WTC11 (cell line): ENCODE measurements at regions not wholly inside any gene's neighbourhood (a gene's known extent, or its start where the extent isn't known, plus 50 kb on each side); places are given as distances from the start of the nearest gene placed in this dataset.

ENCODE experiments used
- ATAC-seq: fragments of 200-7000 bp; cut with Tn5 transposase; 2 replicates; pipeline ENCODE4 v1.10.0; 2021; ENCODE audit warnings: mild to moderate bottlenecking, moderate library complexity
- CTCF ChIA-PET: fragments of 300-600 bp; sonication (Branson Sonifier 250); formaldehyde crosslinking; loops from one replicate; lab custom pipeline; 2021; ENCODE audit warnings: antibody characterized with exemption; lab: Charles Lee
- POLR2A ChIA-PET: fragments of 350-600 bp; sonication (Branson Sonifier 250); formaldehyde crosslinking; loops from one replicate; lab custom pipeline; 2021; ENCODE audit warnings: antibody characterized with exemption; lab: Charles Lee
- DNase-seq: peaks from one replicate; pipeline ENCODE4 v3.0.0; 2021; ENCODE audit warnings: low spot score
- H3K27ac Mint-ChIP-seq: 2 replicates; pipeline ENCODE4 v1.8.0; 2021; ENCODE audit warnings: mixed read lengths
- H3K27me3 Mint-ChIP-seq: 2 replicates; pipeline ENCODE4 v1.8.0; 2021; ENCODE audit warnings: low read depth, mild to moderate bottlenecking, moderate library complexity, mixed read lengths
- H3K36me3 Mint-ChIP-seq: 2 replicates; pipeline ENCODE4 v1.8.0; 2021; ENCODE audit warnings: mixed read lengths
- H3K4me1 Mint-ChIP-seq: 2 replicates; pipeline ENCODE4 v1.8.0; 2022; ENCODE audit warnings: mixed read lengths
- H3K4me3 Mint-ChIP-seq: 2 replicates; pipeline ENCODE4 v1.8.0; 2021; ENCODE audit warnings: mild to moderate bottlenecking, moderate library complexity, mixed read lengths
- H3K9me3 Mint-ChIP-seq: 2 replicates; pipeline ENCODE4 v1.8.0; 2021; ENCODE audit warnings: mixed read lengths
- ATF1 ChIP-seq: sonication (generic); formaldehyde crosslinking; IDR thresholded peaks from 2 replicates; pipeline ENCODE4 v1.8.1; 2023; ENCODE audit warnings: mild to moderate bottlenecking, moderate library complexity, missing genetic modification reagents
- EMX1 ChIP-seq: fragments of 250-450 bp; sonication (Bioruptor Pico); IDR thresholded peaks from 2 replicates; pipeline ENCODE4 v1.8.0; 2021; ENCODE audit warnings: mild to moderate bottlenecking
- FOXK1 ChIP-seq: sonication (generic); formaldehyde crosslinking; IDR thresholded peaks from 2 replicates; pipeline ENCODE4 v1.8.0; 2022; ENCODE audit warnings: mild to moderate bottlenecking, moderate library complexity, missing genetic modification reagents
- GABPB1 ChIP-seq: sonication (generic); formaldehyde crosslinking; IDR thresholded peaks from 2 replicates; pipeline ENCODE4 v1.8.1; 2023; ENCODE audit warnings: mild to moderate bottlenecking, missing genetic modification reagents
- HMGA2 ChIP-seq: fragments of 250-450 bp; sonication (Bioruptor Pico); IDR thresholded peaks from 2 replicates; pipeline ENCODE4 v1.4.0; 2021; ENCODE audit warnings: mild to moderate bottlenecking, moderate library complexity
- NFE2L1 ChIP-seq: sonication (generic); formaldehyde crosslinking; IDR thresholded peaks from 2 replicates; pipeline ENCODE4 v1.8.1; 2023; ENCODE audit warnings: missing genetic modification reagents
- NR3C1 ChIP-seq: sonication (generic); formaldehyde crosslinking; conservative IDR thresholded peaks from 2 replicates; pipeline ENCODE4 v1.8.1; 2023; ENCODE audit warnings: low read depth, mild to moderate bottlenecking, missing genetic modification reagents
- OVOL2 ChIP-seq: fragments of 250-450 bp; sonication (Bioruptor Pico); IDR thresholded peaks from 2 replicates; pipeline ENCODE4 v1.9.0; 2021; ENCODE audit warnings: mild to moderate bottlenecking, borderline replicate concordance
- RELA ChIP-seq: sonication (generic); formaldehyde crosslinking; IDR thresholded peaks from 2 replicates; pipeline ENCODE4 v1.8.1; 2022; ENCODE audit warnings: missing genetic modification reagents, mild to moderate bottlenecking, borderline replicate concordance
- SP1 ChIP-seq: sonication (generic); formaldehyde crosslinking; conservative IDR thresholded peaks from 2 replicates; pipeline ENCODE4 v1.8.1; 2022; ENCODE audit warnings: missing genetic modification reagents
- ZNF121 ChIP-seq: sonication (generic); formaldehyde crosslinking; IDR thresholded peaks from 2 replicates; pipeline ENCODE4 v1.8.0; 2023; ENCODE audit warnings: missing genetic modification reagents
- ZNF219 ChIP-seq: sonication (generic); formaldehyde crosslinking; IDR thresholded peaks from 2 replicates; pipeline ENCODE4 v1.8.0; 2023; ENCODE audit warnings: missing genetic modification reagents, mild to moderate bottlenecking, borderline replicate concordance
- ZNF263 ChIP-seq: sonication (generic); formaldehyde crosslinking; IDR thresholded peaks from 2 replicates; pipeline ENCODE4 v1.8.1; 2022; ENCODE audit warnings: low read depth, mild to moderate bottlenecking, moderate library complexity, missing genetic modification reagents
- ZNF396 ChIP-seq: fragments of 250-450 bp; sonication (Bioruptor Pico); IDR thresholded peaks from 2 replicates; pipeline ENCODE4 v1.8.0; 2021; ENCODE audit warnings: mild to moderate bottlenecking, moderate library complexity, borderline replicate concordance
- ZNF423 ChIP-seq: fragments of 250-450 bp; sonication (Bioruptor Pico); IDR thresholded peaks from 2 replicates; pipeline ENCODE4 v2.1.2; 2022; ENCODE audit warnings: mild to moderate bottlenecking, moderate library complexity
- ZNF671 ChIP-seq: fragments of 250-450 bp; sonication (Bioruptor Pico); IDR thresholded peaks from 2 replicates; pipeline ENCODE4 v1.8.0; 2021; ENCODE audit warnings: mild to moderate bottlenecking
- TF ChIP-seq, protein P1 (sequence below): sonication (generic); formaldehyde crosslinking; IDR thresholded peaks from 2 replicates; pipeline ENCODE4 v1.8.1; 2023; ENCODE audit warnings: mild to moderate bottlenecking, missing genetic modification reagents
- TF ChIP-seq, protein P2 (sequence below): sonication (generic); formaldehyde crosslinking; IDR thresholded peaks from 2 replicates; pipeline ENCODE4 v1.8.1; 2022; ENCODE audit warnings: mild to moderate bottlenecking, moderate library complexity, missing genetic modification reagents
- TF ChIP-seq, protein P3 (sequence below): sonication (generic); formaldehyde crosslinking; IDR thresholded peaks from 2 replicates; pipeline ENCODE4 v1.8.1; 2023; ENCODE audit warnings: mild to moderate bottlenecking, missing genetic modification reagents, moderate library complexity
- TF ChIP-seq, protein P4 (sequence below): fragments of 250-450 bp; sonication (Bioruptor Pico); IDR thresholded peaks from 2 replicates; pipeline ENCODE4 v1.8.0; 2021; ENCODE audit warnings: mild to moderate bottlenecking
- TF ChIP-seq, protein P5 (sequence below): sonication (generic); formaldehyde crosslinking; IDR thresholded peaks from 2 replicates; pipeline ENCODE4 v1.8.1; 2023; ENCODE audit warnings: mild to moderate bottlenecking, missing genetic modification reagents
- TF ChIP-seq, protein P6 (sequence below): sonication (generic); formaldehyde crosslinking; IDR thresholded peaks from 2 replicates; pipeline ENCODE4 v1.8.0; 2022; ENCODE audit warnings: mild to moderate bottlenecking, missing genetic modification reagents
- TF ChIP-seq, protein P7 (sequence below): sonication (generic); formaldehyde crosslinking; IDR thresholded peaks from 2 replicates; pipeline ENCODE4 v1.8.1; 2023; ENCODE audit warnings: mild to moderate bottlenecking, moderate library complexity, missing genetic modification reagents
- TF ChIP-seq, protein P8 (sequence below): sonication (generic); formaldehyde crosslinking; conservative IDR thresholded peaks from 2 replicates; pipeline ENCODE4 v1.8.1; 2023; ENCODE audit warnings: mild to moderate bottlenecking, low read depth, missing genetic modification reagents, moderate library complexity

DNA sequence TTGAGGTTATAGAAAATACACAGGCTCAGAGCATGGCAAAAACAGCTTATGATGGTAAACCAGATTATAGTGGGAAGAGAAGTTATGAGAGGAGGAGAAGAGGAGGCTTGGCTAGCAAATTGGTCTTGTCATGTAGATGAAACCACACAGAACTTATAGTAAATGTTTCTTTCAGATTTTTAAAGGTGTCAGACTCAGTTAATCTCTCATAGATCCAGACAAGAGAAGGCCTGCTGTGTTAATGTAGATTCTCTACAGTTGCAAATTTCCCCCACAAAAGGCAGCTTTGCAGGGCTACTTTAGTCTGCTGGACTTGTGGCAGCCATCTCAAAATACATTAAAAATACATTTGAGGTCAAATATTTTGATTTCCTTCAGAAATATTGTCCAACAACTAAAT lies 1731.7 kb downstream of the ARAP2 start:
- TF ChIP-seq, protein P1, sequence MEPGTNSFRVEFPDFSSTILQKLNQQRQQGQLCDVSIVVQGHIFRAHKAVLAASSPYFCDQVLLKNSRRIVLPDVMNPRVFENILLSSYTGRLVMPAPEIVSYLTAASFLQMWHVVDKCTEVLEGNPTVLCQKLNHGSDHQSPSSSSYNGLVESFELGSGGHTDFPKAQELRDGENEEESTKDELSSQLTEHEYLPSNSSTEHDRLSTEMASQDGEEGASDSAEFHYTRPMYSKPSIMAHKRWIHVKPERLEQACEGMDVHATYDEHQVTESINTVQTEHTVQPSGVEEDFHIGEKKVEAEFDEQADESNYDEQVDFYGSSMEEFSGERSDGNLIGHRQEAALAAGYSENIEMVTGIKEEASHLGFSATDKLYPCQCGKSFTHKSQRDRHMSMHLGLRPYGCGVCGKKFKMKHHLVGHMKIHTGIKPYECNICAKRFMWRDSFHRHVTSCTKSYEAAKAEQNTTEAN = no peak
- TF ChIP-seq, protein P2, sequence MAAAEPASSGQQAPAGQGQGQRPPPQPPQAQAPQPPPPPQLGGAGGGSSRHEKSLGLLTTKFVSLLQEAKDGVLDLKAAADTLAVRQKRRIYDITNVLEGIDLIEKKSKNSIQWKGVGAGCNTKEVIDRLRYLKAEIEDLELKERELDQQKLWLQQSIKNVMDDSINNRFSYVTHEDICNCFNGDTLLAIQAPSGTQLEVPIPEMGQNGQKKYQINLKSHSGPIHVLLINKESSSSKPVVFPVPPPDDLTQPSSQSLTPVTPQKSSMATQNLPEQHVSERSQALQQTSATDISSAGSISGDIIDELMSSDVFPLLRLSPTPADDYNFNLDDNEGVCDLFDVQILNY (CRISPR knock-in tag) = no peak
- no peak for TF ChIP-seq RELA (CRISPR knock-in tag)
- no peak for TF ChIP-seq ATF1 (CRISPR knock-in tag)
- no peak for TF ChIP-seq NR3C1 (CRISPR knock-in tag)
- TF ChIP-seq FOXK1 = no peak
- TF ChIP-seq OVOL2 = no peak
- TF ChIP-seq ZNF671 = no peak
- TF ChIP-seq, protein P3, sequence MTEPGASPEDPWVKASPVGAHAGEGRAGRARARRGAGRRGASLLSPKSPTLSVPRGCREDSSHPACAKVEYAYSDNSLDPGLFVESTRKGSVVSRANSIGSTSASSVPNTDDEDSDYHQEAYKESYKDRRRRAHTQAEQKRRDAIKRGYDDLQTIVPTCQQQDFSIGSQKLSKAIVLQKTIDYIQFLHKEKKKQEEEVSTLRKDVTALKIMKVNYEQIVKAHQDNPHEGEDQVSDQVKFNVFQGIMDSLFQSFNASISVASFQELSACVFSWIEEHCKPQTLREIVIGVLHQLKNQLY (CRISPR knock-in tag) = no peak
- TF ChIP-seq, protein P4, sequence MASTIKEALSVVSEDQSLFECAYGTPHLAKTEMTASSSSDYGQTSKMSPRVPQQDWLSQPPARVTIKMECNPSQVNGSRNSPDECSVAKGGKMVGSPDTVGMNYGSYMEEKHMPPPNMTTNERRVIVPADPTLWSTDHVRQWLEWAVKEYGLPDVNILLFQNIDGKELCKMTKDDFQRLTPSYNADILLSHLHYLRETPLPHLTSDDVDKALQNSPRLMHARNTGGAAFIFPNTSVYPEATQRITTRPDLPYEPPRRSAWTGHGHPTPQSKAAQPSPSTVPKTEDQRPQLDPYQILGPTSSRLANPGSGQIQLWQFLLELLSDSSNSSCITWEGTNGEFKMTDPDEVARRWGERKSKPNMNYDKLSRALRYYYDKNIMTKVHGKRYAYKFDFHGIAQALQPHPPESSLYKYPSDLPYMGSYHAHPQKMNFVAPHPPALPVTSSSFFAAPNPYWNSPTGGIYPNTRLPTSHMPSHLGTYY (CRISPR knock-in tag) = no peak
- TF ChIP-seq, protein P5, sequence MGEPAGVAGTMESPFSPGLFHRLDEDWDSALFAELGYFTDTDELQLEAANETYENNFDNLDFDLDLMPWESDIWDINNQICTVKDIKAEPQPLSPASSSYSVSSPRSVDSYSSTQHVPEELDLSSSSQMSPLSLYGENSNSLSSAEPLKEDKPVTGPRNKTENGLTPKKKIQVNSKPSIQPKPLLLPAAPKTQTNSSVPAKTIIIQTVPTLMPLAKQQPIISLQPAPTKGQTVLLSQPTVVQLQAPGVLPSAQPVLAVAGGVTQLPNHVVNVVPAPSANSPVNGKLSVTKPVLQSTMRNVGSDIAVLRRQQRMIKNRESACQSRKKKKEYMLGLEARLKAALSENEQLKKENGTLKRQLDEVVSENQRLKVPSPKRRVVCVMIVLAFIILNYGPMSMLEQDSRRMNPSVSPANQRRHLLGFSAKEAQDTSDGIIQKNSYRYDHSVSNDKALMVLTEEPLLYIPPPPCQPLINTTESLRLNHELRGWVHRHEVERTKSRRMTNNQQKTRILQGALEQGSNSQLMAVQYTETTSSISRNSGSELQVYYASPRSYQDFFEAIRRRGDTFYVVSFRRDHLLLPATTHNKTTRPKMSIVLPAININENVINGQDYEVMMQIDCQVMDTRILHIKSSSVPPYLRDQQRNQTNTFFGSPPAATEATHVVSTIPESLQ (CRISPR knock-in tag) = no peak
- TF ChIP-seq ZNF423 (CRISPR knock-in tag) = no peak
- TF ChIP-seq SP1 = no peak
- TF ChIP-seq ZNF121 (CRISPR knock-in tag) = no peak
- TF ChIP-seq, protein P6, sequence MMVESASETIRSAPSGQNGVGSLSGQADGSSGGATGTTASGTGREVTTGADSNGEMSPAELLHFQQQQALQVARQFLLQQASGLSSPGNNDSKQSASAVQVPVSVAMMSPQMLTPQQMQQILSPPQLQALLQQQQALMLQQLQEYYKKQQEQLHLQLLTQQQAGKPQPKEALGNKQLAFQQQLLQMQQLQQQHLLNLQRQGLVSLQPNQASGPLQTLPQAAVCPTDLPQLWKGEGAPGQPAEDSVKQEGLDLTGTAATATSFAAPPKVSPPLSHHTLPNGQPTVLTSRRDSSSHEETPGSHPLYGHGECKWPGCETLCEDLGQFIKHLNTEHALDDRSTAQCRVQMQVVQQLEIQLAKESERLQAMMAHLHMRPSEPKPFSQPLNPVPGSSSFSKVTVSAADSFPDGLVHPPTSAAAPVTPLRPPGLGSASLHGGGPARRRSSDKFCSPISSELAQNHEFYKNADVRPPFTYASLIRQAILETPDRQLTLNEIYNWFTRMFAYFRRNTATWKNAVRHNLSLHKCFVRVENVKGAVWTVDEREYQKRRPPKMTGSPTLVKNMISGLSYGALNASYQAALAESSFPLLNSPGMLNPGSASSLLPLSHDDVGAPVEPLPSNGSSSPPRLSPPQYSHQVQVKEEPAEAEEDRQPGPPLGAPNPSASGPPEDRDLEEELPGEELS (CRISPR knock-in tag) = no peak
- TF ChIP-seq HMGA2 = no peak
- TF ChIP-seq, protein P7, sequence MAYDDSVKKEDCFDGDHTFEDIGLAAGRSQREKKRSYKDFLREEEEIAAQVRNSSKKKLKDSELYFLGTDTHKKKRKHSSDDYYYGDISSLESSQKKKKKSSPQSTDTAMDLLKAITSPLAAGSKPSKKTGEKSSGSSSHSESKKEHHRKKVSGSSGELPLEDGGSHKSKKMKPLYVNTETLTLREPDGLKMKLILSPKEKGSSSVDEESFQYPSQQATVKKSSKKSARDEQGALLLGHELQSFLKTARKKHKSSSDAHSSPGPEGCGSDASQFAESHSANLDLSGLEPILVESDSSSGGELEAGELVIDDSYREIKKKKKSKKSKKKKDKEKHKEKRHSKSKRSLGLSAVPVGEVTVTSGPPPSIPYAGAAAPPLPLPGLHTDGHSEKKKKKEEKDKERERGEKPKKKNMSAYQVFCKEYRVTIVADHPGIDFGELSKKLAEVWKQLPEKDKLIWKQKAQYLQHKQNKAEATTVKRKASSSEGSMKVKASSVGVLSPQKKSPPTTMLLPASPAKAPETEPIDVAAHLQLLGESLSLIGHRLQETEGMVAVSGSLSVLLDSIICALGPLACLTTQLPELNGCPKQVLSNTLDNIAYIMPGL (CRISPR knock-in tag) = no peak
- CTCF ChIA-PET = no interaction called here
- Mint-ChIP-seq H3K27ac (peak overlapping the region; percentile 50; the same call in 1 of the 2 replicates), H3K4me3 (no peak overlapping the region), H3K27me3 (peaks cover 5% of the 10 kb centered on the region), H3K36me3 (peaks cover 44% of the 10 kb centered on the region), H3K4me1 (peaks cover 17% of the 10 kb centered on the region), H3K9me3 (peaks cover 43% of the 10 kb centered on the region)
- DNase-seq = no peak
- POLR2A ChIA-PET = no interaction called here
- ATAC-seq = peak; percentile 72

DNA sequence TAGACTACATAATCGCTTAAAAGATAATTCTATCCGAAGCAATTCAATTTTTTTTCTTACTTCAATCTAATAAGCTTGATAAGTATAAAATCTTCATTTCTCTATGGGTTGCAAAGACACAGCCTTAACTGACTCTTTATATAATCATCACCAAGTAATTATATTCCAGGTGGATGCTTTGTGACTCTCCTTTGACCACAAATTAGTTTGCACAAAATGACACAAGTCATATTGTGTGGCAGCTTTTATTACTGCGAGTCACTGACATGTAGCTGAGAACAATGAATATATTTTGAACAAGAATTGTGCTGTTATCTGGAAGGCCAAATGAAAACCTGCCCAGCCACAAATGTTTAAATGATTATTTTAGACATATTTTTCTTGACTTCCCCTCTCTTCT lies 1727.8 kb downstream of the ARAP2 start:
- ATAC-seq = no peak
- Mint-ChIP-seq H3K27ac (no peak overlapping the region), H3K36me3 (peaks cover 16% of the 10 kb centered on the region), H3K27me3 (peaks cover 5% of the 10 kb centered on the region), H3K4me3 (no peak overlapping the region), H3K9me3 (peaks cover 14% of the 10 kb centered on the region), H3K4me1 (peaks cover 37% of the 10 kb centered on the region)
- CTCF ChIA-PET = no interaction called here
- POLR2A ChIA-PET = no interaction called here
- DNase-seq = no peak
- TF ChIP-seq ZNF263 (CRISPR knock-in tag) (no peak), ZNF396 (CRISPR knock-in tag) (no peak), NFE2L1 (CRISPR knock-in tag) (no peak), EMX1 (no peak), ZNF219 (CRISPR knock-in tag) (no peak), GABPB1 (CRISPR knock-in tag) (no peak)
- TF ChIP-seq, protein P8, sequence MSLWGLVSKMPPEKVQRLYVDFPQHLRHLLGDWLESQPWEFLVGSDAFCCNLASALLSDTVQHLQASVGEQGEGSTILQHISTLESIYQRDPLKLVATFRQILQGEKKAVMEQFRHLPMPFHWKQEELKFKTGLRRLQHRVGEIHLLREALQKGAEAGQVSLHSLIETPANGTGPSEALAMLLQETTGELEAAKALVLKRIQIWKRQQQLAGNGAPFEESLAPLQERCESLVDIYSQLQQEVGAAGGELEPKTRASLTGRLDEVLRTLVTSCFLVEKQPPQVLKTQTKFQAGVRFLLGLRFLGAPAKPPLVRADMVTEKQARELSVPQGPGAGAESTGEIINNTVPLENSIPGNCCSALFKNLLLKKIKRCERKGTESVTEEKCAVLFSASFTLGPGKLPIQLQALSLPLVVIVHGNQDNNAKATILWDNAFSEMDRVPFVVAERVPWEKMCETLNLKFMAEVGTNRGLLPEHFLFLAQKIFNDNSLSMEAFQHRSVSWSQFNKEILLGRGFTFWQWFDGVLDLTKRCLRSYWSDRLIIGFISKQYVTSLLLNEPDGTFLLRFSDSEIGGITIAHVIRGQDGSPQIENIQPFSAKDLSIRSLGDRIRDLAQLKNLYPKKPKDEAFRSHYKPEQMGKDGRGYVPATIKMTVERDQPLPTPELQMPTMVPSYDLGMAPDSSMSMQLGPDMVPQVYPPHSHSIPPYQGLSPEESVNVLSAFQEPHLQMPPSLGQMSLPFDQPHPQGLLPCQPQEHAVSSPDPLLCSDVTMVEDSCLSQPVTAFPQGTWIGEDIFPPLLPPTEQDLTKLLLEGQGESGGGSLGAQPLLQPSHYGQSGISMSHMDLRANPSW (CRISPR knock-in tag) = no peak
